Transverse colon (tissue), 3 donors: ENCODE measurements at regions not wholly inside any gene's neighbourhood (a gene's known extent, or its start where the extent isn't known, plus 50 kb on each side); places are given as distances from the start of the nearest gene placed in this dataset.

Experiments used
- CTCF ChIP-seq, 5 experiments: fragments of 200-600 bp in 3 of 5; fragments of 450-650 bp in 2 of 5; sonication (generic) in 3 of 5; IDR thresholded peaks; 1 replicate in 2 of 5; 2 replicates in 3 of 5; pipeline ENCODE4 v1.5.1; 2016 to 2017; ENCODE audit warnings: antibody characterized with exemption in 5 of 5, inconsistent platforms in 3 of 5, mild to moderate bottlenecking in 2 of 5, moderate library complexity in 1 of 5
- POLR2A ChIP-seq: fragments of 450-650 bp; IDR thresholded peaks from one replicate; pipeline ENCODE4 v1.6.1; 2016; ENCODE audit warnings: antibody characterized with exemption, mild to moderate bottlenecking, moderate library complexity

GRCh38 chr1:60915441-60915840, 166.9 kb upstream of the NFIA start:
- TF ChIP-seq POLR2A (no peak), CTCF (IDR thresholded peaks at IDR 0.05) (no peak)
